ENCODE measurements at regions not wholly inside any gene's neighbourhood (a gene's known extent, or its start where the extent isn't known, plus 50 kb on each side); places are given as distances from the start of the nearest gene placed in this dataset.

DNA sequence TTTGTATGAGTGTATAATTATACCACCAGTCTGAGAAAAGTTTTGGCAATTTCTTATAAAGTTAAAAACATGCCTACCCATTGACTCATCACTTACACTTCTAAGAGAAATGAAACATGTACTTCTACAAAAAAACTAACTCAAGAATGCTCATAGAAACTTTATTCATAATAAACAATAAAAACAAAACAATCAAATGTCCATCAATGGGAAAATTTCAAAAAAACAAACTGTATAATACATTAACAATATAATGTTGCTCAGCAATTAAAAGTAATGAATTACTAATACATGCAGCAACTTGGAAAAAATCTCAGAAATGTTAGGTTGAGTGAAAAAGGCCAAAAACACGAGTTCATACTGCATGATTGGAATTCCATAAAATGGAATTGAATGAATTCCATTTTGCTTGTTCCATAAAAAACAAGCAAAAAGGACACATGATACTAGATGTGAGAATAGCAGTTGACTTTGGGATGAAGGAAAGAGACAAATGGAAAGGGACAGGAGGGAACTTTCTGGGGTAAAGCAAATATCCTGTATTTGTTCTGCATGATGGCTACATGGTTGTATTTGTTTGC is 726.6 kb downstream of the RFPL4B start:
- no peak for DNase-seq (ENCODE audit: low spot score)
- intact Hi-C loops (cut with DNase I) = no loop called here
- ATAC-seq = no peak

DNA sequence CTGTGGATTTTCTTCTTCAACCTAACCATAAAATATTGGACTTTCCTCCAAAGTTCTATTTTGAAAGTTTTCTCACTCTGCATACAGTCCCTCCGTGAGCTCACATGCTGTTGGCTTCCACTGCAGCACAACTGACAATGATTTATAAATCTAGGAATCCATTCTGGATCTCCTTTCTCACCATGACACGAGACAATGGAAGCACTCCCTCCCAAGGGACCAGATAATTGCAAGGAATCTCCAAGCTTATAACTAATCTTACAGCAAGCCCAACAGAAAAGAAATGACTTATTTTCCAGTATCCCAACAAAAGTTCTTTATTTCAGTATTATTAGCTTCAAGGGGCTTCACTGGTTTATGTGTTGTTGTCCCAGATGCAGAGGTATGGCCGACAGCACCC is 729.0 kb downstream of the RFPL4B start:
- ATAC-seq (no peak), DNase-seq (ENCODE audit: low spot score) (no peak)
- intact Hi-C loops (cut with DNase I) = no loop called here

DNA sequence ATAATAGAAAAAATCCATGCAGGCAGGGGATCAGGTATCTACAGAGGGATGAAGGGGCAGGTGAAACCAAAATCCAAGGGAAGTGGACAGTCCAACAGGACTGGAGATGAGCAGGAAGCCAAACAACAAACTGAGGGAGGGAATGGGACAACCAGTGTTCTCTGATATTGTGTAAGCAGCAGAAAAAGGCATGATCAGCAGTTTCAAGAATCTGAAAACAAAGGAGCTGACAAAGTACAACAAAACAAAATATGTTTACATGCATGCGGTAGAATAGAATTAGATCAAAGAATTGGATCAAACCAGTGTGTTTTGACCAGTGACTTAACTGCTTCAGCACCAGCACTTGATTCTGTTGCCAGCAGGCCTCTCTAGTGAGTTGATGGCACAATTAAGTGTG is 729.7 kb downstream of the RFPL4B start:
- intact Hi-C loops (cut with DNase I) = no loop called here
- ATAC-seq = no peak
- DNase-seq (ENCODE audit: low spot score) = no peak

DNA sequence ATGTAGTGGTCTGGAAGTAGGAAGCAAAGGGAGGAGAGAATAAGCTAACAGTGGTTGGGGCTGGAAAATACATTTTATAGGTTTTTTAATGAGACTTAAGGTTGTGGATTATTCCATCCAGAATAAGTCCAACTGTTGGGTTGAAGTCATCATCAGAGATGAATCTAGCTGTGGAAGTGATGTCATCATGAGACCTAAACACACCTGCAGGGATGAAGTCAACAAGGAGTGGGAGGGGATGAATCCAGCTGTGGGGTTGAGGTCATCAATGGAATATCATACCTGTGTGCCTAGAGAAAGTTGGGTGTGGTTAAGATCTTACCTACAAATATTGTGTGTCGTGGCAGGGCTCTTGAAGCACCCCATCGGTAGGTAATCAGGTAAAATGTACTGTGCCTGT is 730.7 kb downstream of the RFPL4B start:
- intact Hi-C loops (cut with DNase I) = no loop called here
- DNase-seq (ENCODE audit: low spot score) = no peak
- ATAC-seq = no peak

GRCh38 chr6:113078791-113079190 is 731.7 kb downstream of the RFPL4B start:
- no peak for DNase-seq (ENCODE audit: low spot score)
- no peak for ATAC-seq
- intact Hi-C loops (cut with DNase I) = no loop called here

GRCh38 chr6:113082745-113083144 is 735.6 kb downstream of the RFPL4B start:
- no peak for ATAC-seq
- intact Hi-C loops (cut with DNase I) = no loop called here
- no peak for DNase-seq (ENCODE audit: low spot score)

DNA sequence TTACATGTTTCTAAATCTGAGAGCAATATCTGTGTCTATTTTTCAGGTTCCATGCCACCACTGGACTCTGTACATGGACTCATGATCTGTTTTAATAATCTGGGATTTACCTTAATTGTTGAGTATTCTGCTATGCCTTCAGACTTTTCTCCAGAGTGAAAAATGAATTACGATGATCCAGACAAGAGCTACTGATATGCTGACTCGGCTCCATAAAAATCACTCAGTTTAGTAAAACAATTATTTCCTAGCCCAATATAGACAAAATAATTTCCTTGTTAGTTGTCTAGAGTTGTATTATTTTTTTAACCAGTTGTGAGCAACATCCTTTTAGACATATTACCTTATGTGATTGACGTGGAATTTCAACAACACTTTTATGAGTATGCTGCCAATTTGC is 736.8 kb downstream of the RFPL4B start:
- intact Hi-C loops (cut with DNase I) = no loop called here
- ATAC-seq (no peak), DNase-seq (ENCODE audit: low spot score) (no peak)

- DNase-seq (ENCODE audit: low spot score) (no peak), ATAC-seq (no peak)
- intact Hi-C loops (cut with DNase I) = no loop called here
These were observed 741.9 kb downstream of the RFPL4B start for GRCh38 chr6:113089056-113089455.

GRCh38 chr6:113092795-113093194 is 745.7 kb downstream of the RFPL4B start:
- ATAC-seq (no peak), DNase-seq (ENCODE audit: low spot score) (no peak)
- intact Hi-C loops (cut with DNase I) = no loop called here

GRCh38 chr6:113094779-113095178 is 747.6 kb downstream of the RFPL4B start:
- DNase-seq (ENCODE audit: low spot score) (no peak), ATAC-seq (no peak)
- intact Hi-C loops (cut with DNase I) = no loop called here

DNA sequence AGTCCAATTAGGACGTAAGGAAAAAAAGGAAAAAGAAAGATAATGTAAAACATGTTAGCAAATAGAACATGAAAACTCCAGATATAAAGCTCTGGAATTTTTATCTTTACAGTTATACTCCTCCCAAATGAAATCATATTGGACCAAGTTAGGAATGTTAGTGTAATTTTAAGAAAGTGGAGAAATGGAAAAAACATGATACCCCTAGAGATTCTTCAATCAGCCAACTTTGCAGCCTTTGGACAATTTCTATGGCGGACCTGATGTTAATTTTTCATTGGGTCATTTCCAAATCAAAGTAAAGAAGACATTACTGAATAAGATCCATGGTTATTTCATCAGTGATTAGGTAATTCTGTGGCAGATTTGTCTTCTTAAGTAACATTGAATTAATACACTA is 748.7 kb downstream of the RFPL4B start:
- ATAC-seq (no peak), DNase-seq (ENCODE audit: low spot score) (no peak)
- intact Hi-C loops (cut with DNase I) = no loop called here

DNA sequence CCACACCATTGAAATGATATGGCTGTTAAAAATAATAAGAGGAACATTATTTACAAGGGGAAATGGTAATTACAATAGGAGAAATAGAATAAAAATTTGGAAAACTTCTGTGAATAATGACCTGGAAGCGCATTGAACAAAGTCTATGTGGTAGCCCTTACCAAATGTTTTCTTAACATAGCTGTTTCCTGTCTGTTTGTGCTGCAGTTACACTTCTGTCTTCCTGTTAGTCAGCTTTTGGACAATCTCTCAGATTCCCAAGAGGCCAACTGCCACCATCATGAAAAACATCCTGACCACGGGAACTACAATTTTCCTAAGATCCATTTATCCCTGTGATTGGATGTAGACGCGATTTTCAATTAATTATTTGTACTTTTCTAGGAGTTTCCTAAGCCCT is 754.4 kb upstream of the MARCKS start:
- ATAC-seq = no peak
- intact Hi-C loops (cut with DNase I) = no loop called here
- no peak for DNase-seq (ENCODE audit: low spot score)

- DNase-seq (ENCODE audit: low spot score) (no peak), ATAC-seq (no peak)
- intact Hi-C loops (cut with DNase I) = no loop called here
These were observed 753.3 kb upstream of the MARCKS start for GRCh38 chr6:113103634-113104361.

- ATAC-seq = no peak
These were observed 752.6 kb upstream of the MARCKS start for GRCh38 chr6:113104541-113104940.

DNA sequence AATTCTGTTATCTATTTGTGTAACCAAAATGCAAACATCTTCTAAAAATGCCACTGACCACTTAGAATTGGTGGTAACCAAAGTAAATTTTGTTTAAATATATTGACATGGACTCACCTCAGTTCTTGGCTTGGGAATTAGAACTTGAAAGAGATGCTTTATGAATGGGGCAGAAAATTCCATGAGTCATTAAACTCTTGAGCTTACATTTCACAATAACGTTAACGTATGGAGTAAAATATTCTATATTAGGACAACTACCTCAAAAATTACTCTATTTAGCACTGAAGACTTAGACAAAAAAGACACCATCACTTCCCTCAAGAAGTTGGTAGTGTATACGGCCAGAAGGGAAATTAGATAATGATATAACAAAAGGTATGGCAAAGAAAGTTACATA is 752.2 kb upstream of the MARCKS start:
- no peak for ATAC-seq
- intact Hi-C loops (cut with DNase I) = no loop called here

More at GRCh38 chr6:113104541-113104940, 752.6 kb upstream of the MARCKS start:
- DNase-seq (ENCODE audit: low spot score) = no peak
- intact Hi-C loops (cut with DNase I) = no loop called here

DNA sequence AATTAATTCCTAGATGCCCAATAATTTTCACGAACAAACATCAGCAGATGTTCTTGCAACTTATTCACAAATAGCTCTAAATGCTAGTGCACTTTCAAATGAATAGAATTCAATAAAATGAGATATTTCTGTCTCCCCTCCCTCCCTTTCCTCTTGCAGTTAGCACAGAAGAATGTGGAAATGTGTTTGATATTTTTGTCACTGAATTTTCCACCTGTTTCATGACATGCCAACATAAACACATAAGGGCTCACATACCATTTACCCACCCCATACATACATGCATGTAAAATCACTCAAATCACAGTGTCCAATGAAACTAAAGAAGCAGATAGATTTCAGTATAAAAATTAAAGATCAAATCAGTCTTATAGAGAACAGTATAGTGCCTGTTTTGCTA is 746.9 kb upstream of the MARCKS start:
- intact Hi-C loops (cut with DNase I) = no loop called here
- ATAC-seq (no peak), DNase-seq (ENCODE audit: low spot score) (no peak)

More for the DNA sequence above, 752.2 kb upstream of the MARCKS start:
- DNase-seq (ENCODE audit: low spot score) = no peak

GRCh38 chr6:113111550-113111949 is 745.6 kb upstream of the MARCKS start:
- no peak for DNase-seq (ENCODE audit: low spot score)
- ATAC-seq = no peak
- intact Hi-C loops (cut with DNase I) = no loop called here

DNA sequence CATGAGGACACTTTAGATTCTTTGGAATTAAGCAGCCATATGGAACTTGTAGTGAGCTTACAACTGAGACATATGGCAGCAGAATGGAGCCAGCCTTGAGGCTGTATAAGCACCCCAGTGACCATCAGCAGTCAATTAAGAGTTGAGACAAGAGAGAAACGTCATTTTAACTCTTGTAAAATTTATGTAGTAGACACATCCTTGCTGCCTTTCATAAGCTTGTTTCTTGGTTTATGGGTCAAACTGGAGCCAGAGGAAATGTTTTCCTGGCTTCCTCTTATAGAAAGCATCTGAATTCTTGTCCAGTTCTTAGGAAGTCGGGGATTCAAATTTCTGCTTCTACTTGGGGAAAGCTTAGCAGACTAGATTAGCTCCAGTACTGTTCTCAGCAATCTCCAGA is 745.1 kb upstream of the MARCKS start:
- ATAC-seq = no peak
- no peak for DNase-seq (ENCODE audit: low spot score)
- intact Hi-C loops (cut with DNase I) = no loop called here

DNA sequence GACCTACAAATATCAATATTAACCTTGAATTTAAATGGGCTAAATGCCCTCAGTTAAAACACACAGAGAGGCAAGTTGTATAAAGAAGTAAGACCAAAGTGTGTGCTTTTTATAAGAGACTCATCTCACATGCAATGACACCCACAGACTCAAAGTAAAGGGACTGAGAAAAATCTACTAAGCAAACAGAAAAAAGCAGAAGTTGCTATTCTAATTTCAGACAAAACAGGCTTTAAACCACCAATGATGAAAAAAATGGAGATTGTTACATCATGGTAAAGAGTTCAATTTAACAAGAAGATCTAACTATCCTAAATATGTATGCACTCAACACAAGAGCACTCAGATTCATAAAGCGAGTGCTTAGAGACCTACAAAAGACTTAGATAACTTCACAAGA is 741.9 kb upstream of the MARCKS start:
- no peak for DNase-seq (ENCODE audit: low spot score)
- intact Hi-C loops (cut with DNase I) = no loop called here
- ATAC-seq = no peak

- intact Hi-C loops (cut with DNase I) = no loop called here
- no peak for DNase-seq (ENCODE audit: low spot score)
- ATAC-seq = peak; percentile 57
These were observed 736.9 kb upstream of the MARCKS start for GRCh38 chr6:113120224-113120581.

- ATAC-seq (peak; percentile 73), DNase-seq (ENCODE audit: low spot score) (no peak)
- intact Hi-C loops (cut with DNase I) = no loop called here
These were observed 736.4 kb upstream of the MARCKS start for GRCh38 chr6:113120582-113121285.
